DOHH2 (cell line): ENCODE measurements at regions not wholly inside any gene's neighbourhood (a gene's known extent, or its start where the extent isn't known, plus 50 kb on each side); places are given as distances from the start of the nearest gene placed in this dataset.

Source experiments
- EZH2phosphoT487 ChIP-seq: fragments of 200-600 bp; sonication (generic); IDR thresholded peaks from 2 replicates; pipeline ENCODE4 v1.6.1; 2017; ENCODE audit warnings: borderline replicate concordance, mild to moderate bottlenecking, antibody characterized with exemption, low read length, moderate library complexity, mixed read lengths
- TF ChIP-seq, protein P1 (sequence below): fragments of 200-600 bp; sonication (generic); IDR thresholded peaks from one replicate; pipeline ENCODE4 v1.5.1; 2014; ENCODE audit warnings: antibody characterized with exemption, mild to moderate bottlenecking, low read depth, low read length; ENCODE audit not compliant: poor library complexity, severe bottlenecking

DNA sequence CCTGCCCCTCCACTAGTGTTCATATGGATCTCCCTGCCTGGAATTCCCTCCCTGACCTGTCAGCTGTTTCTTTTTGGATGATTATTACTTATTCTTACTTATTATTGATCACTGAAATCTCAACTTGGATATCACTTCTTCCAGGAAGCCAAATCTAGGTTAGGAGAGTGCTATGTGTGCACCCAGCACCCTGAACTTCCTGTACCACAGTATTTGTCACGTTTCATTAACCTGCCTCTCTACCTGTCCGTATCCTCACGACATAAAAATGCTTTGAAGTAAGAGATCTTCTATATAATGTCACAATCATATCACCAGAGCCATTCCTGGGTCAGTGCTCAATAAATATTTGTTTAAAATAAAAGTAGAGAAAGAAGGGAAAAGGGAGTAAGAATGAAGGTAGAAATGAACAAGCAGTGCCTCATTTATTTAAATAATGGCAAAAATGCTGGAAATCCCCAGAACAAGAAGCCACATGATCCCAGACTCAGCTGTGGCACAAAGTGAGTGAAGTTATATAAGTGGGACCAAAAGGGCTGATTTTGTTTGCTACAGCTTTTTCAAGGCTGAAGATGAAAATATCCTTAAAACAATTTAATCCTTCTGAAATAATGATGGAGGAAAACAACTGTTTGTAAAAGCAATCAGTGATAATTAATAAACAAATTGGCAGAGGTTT, 88.0 kb upstream of the MANEA start:
- TF ChIP-seq, protein P1, sequence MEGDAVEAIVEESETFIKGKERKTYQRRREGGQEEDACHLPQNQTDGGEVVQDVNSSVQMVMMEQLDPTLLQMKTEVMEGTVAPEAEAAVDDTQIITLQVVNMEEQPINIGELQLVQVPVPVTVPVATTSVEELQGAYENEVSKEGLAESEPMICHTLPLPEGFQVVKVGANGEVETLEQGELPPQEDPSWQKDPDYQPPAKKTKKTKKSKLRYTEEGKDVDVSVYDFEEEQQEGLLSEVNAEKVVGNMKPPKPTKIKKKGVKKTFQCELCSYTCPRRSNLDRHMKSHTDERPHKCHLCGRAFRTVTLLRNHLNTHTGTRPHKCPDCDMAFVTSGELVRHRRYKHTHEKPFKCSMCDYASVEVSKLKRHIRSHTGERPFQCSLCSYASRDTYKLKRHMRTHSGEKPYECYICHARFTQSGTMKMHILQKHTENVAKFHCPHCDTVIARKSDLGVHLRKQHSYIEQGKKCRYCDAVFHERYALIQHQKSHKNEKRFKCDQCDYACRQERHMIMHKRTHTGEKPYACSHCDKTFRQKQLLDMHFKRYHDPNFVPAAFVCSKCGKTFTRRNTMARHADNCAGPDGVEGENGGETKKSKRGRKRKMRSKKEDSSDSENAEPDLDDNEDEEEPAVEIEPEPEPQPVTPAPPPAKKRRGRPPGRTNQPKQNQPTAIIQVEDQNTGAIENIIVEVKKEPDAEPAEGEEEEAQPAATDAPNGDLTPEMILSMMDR, result no peak
- TF ChIP-seq EZH2phosphoT487, result no peak
